Type B pancreatic cell (in vitro differentiated cells): ENCODE measurements at regions not wholly inside any gene's neighbourhood (a gene's known extent, or its start where the extent isn't known, plus 50 kb on each side); places are given as distances from the start of the nearest gene placed in this dataset.
"Not testable (repeated sequence)": the region's sequence is repeated elsewhere in the genome, so short reads cannot be mapped to it uniquely, and the experiment has no call there.

Experiments
- DNase-seq: peaks from one replicate; pipeline ENCODE4 v3.0.0; 2021; ENCODE audit warnings: mixed read lengths; ENCODE audit not compliant: unreplicated experiment; ENCODE audit errors: extremely low spot score
- H3K27ac Mint-ChIP-seq: 2 replicates; pipeline ENCODE4 v1.8.0; 2021; ENCODE audit warnings: mild to moderate bottlenecking, mixed read lengths
- H3K27me3 Mint-ChIP-seq: 2 replicates; pipeline ENCODE4 v1.8.0; 2021; ENCODE audit warnings: mixed read lengths
- H3K36me3 Mint-ChIP-seq: 2 replicates; pipeline ENCODE4 v1.8.0; 2021; ENCODE audit warnings: mixed read lengths
- H3K4me1 Mint-ChIP-seq: one replicate; pipeline ENCODE4 v1.8.0; 2021; ENCODE audit warnings: mixed read lengths; ENCODE audit not compliant: unreplicated experiment
- H3K4me3 Mint-ChIP-seq: 2 replicates; pipeline ENCODE4 v1.8.0; 2021; ENCODE audit warnings: mild to moderate bottlenecking, mixed read lengths
- H3K9me3 Mint-ChIP-seq: 2 replicates; pipeline ENCODE4 v1.8.0; 2021; ENCODE audit warnings: mixed read lengths
- CTCF ChIP-seq: fragments of 200-600 bp; sonication (generic); conservative IDR thresholded peaks from 2 replicates; pipeline ENCODE4 v1.5.0; 2021; ENCODE audit warnings: antibody characterized with exemption, mild to moderate bottlenecking

- Mint-ChIP-seq H3K27ac (no peak overlapping the region), H3K27me3 (no peaks in the 10 kb centered on the region), H3K9me3 (peaks cover 7% of the 10 kb centered on the region), H3K4me1 (no peaks in the 10 kb centered on the region), H3K36me3 (no peaks in the 10 kb centered on the region), H3K4me3 (no peak overlapping the region)
- DNase-seq, result no peak
- no peak for TF ChIP-seq CTCF
Observed at GRCh38 chr4:126637706-126638105, 995.1 kb upstream of the INTU start.

GRCh38 chr4:126647320-126647719 is 985.4 kb upstream of the INTU start:
- Mint-ChIP-seq H3K4me1 (no peaks in the 10 kb centered on the region), H3K27me3 (no peaks in the 10 kb centered on the region), H3K27ac (no peak overlapping the region), H3K4me3 (no peak overlapping the region), H3K9me3 (peaks cover 1% of the 10 kb centered on the region), H3K36me3 (no peaks in the 10 kb centered on the region)
- DNase-seq, result no peak
- no peak for TF ChIP-seq CTCF

GRCh38 chr4:126647756-126648397 is 984.9 kb upstream of the INTU start:
- Mint-ChIP-seq H3K36me3 (no peaks in the 10 kb centered on the region), H3K9me3 (no peaks in the 10 kb centered on the region), H3K27ac (no peak overlapping the region), H3K4me1 (no peaks in the 10 kb centered on the region), H3K4me3 (no peak overlapping the region), H3K27me3 (no peaks in the 10 kb centered on the region)
- no peak for TF ChIP-seq CTCF
- no peak for DNase-seq

GRCh38 chr4:126658411-126658810 is 974.3 kb upstream of the INTU start:
- Mint-ChIP-seq H3K4me3 (no peak overlapping the region), H3K27me3 (no peaks in the 10 kb centered on the region), H3K27ac (no peak overlapping the region), H3K4me1 (no peaks in the 10 kb centered on the region), H3K9me3 (no peaks in the 10 kb centered on the region), H3K36me3 (no peaks in the 10 kb centered on the region)
- TF ChIP-seq CTCF, result no peak
- no peak for DNase-seq

- no peak for DNase-seq
- Mint-ChIP-seq H3K4me1 (no peaks in the 10 kb centered on the region), H3K27ac (no peak overlapping the region), H3K4me3 (no peak overlapping the region), H3K36me3 (no peaks in the 10 kb centered on the region), H3K27me3 (no peaks in the 10 kb centered on the region), H3K9me3 (no peaks in the 10 kb centered on the region)
- no peak for TF ChIP-seq CTCF
Observed at GRCh38 chr4:126661194-126661593, 971.6 kb upstream of the INTU start.

- no peaks in the 10 kb centered on the region for H3K27me3 Mint-ChIP-seq
- H3K4me3 Mint-ChIP-seq, result no peak overlapping the region
- no peak for DNase-seq
Observed at GRCh38 chr4:126664839-126665238, 967.9 kb upstream of the INTU start.

GRCh38 chr4:126670038-126670437 is 962.7 kb upstream of the INTU start:
- H3K27me3 Mint-ChIP-seq, DNase-seq, H3K4me3 Mint-ChIP-seq, H3K27ac Mint-ChIP-seq, H3K9me3 Mint-ChIP-seq, H3K36me3 Mint-ChIP-seq, H3K4me1 Mint-ChIP-seq: not testable (repeated sequence)

More at GRCh38 chr4:126664839-126665238, 967.9 kb upstream of the INTU start:
- no peak for TF ChIP-seq CTCF
- Mint-ChIP-seq H3K27ac (no peak overlapping the region), H3K9me3 (no peaks in the 10 kb centered on the region), H3K36me3 (no peaks in the 10 kb centered on the region), H3K4me1 (no peaks in the 10 kb centered on the region)
